H1 (cell line): ENCODE measurements at regions not wholly inside any gene's neighbourhood (a gene's known extent, or its start where the extent isn't known, plus 50 kb on each side); places are given as distances from the start of the nearest gene placed in this dataset.

Experiments
- CTCF ChIA-PET: fragments of 300-600 bp; sonication (Branson Sonifier 250); formaldehyde crosslinking; loops from one replicate; lab custom pipeline; 2021; ENCODE audit not compliant: partially characterized antibody; lab: Charles Lee
- POLR2A ChIA-PET: fragments of 300-600 bp; sonication (Branson Sonifier 250); formaldehyde crosslinking; loops from one replicate; lab custom pipeline; 2021; ENCODE audit warnings: inconsistent platforms; ENCODE audit not compliant: partially characterized antibody; lab: Charles Lee
- DNase-seq, 2 experiments: peaks; one replicate each; pipeline versions ENCODE4 v3.0.0 to v3.0.0-alpha.2; 2010 to 2022; ENCODE audit warnings: low spot score in 2 of 2, low read depth in 1 of 2, mixed read lengths in 1 of 2
- FAIRE-seq: peaks from 2 replicates; lab custom pipeline; 2011; peaks lifted over from hg19 to GRCh38; lab: Jason Lieb, UNC
- H2AFZ ChIP-seq: 2 replicates; pipeline ENCODE4 v1.8.1; 2012; ENCODE audit warnings: low read length, inconsistent platforms
- H2AK5ac ChIP-seq: 2 replicates; pipeline ENCODE4 v1.6.1; 2013; ENCODE audit warnings: low read depth, low read length
- H2BK120ac ChIP-seq: replicated peaks from 2 replicates; pipeline ENCODE3; 2013; ENCODE audit warnings: low read depth, low read length, inconsistent platforms
- H2BK12ac ChIP-seq: 2 replicates; pipeline ENCODE4 v1.6.1; 2013; ENCODE audit warnings: low read depth, low read length
- H2BK15ac ChIP-seq: 2 replicates; pipeline ENCODE4 v1.6.1; 2013; ENCODE audit warnings: low read length
- H2BK20ac ChIP-seq: 2 replicates; pipeline ENCODE4 v1.6.1; 2013; ENCODE audit warnings: low read length
- H2BK5ac ChIP-seq: 2 replicates; pipeline ENCODE4 v1.6.1; 2013; ENCODE audit warnings: low read depth, low read length
- H3K14ac ChIP-seq: 2 replicates; pipeline ENCODE4 v1.6.1; 2013; ENCODE audit warnings: inconsistent platforms; ENCODE audit not compliant: insufficient read length
- H3K18ac ChIP-seq: 2 replicates; pipeline ENCODE4 v1.6.1; 2013; ENCODE audit warnings: low read length; ENCODE audit errors: extremely low read depth
- H3K23ac ChIP-seq: 2 replicates; pipeline ENCODE4 v1.6.1; 2013; ENCODE audit warnings: inconsistent platforms; ENCODE audit not compliant: insufficient read length
- H3K23me2 ChIP-seq: 2 replicates; pipeline ENCODE4 v1.6.1; 2013; ENCODE audit warnings: low read depth, low read length
- H3K27ac ChIP-seq: 2 replicates; pipeline ENCODE4 v1.6.1; 2011; ENCODE audit warnings: low read depth, low read length, inconsistent platforms
- H3K27me3 ChIP-seq, 4 experiments: replicated peaks in 1 of 4; 1 replicate in 1 of 4; 2 replicates in 3 of 4; pipeline versions ENCODE4 v1.6.1 to v1.8.1; 2011 to 2013; ENCODE audit warnings: low read length in 3 of 4, mild to moderate bottlenecking in 3 of 4, inconsistent platforms in 2 of 4, mixed read lengths in 2 of 4, moderate library complexity in 1 of 4; ENCODE audit not compliant: control insufficient read depth in 3 of 4, insufficient read depth in 3 of 4; ENCODE audit errors: extremely low read depth in 1 of 4
- H3K36me3 ChIP-seq, 4 experiments: 2 replicates each; pipeline versions ENCODE4 v1.6.1 to v1.8.1; 2011 to 2013; ENCODE audit warnings: mild to moderate bottlenecking in 4 of 4, low read length in 3 of 4, moderate library complexity in 2 of 4, control low read depth in 1 of 4, inconsistent platforms in 1 of 4; ENCODE audit not compliant: insufficient read depth in 4 of 4, control insufficient read depth in 2 of 4
- H3K4ac ChIP-seq: replicated peaks from 2 replicates; pipeline ENCODE3; 2013; ENCODE audit warnings: low read length, low read depth, mixed read lengths, inconsistent platforms; ENCODE audit not compliant: insufficient read length
- H3K4me1 ChIP-seq, 4 experiments: replicated peaks in 1 of 4; 1 replicate in 1 of 4; 2 replicates in 3 of 4; pipeline versions ENCODE4 v1.6.1 to v1.8.1; 2011 to 2013; ENCODE audit warnings: low read length in 3 of 4, inconsistent platforms in 2 of 4, mixed read lengths in 1 of 4; ENCODE audit not compliant: insufficient read depth in 4 of 4, control insufficient read depth in 3 of 4
- H3K4me2 ChIP-seq, 2 experiments: 2 replicates each; pipeline versions ENCODE4 v1.6.1 to v1.8.1; 2011 to 2013; ENCODE audit warnings: low read depth in 2 of 2, low read length in 2 of 2, control low read depth in 1 of 2, inconsistent platforms in 1 of 2, mild to moderate bottlenecking in 1 of 2; ENCODE audit not compliant: insufficient read depth in 1 of 2
- H3K4me3 ChIP-seq, 4 experiments: fragments of 200-600, 300-600 bp in 1 of 4; sonication (generic), shearing (Covaris generic), sonication (Bioruptor Twin) in 1 of 4; 2 replicates each; pipeline versions ENCODE4 v1.5.1 to v1.8.1; 2011 to 2016; ENCODE audit warnings: low read length in 4 of 4, low read depth in 3 of 4, control low read depth in 2 of 4, inconsistent platforms in 2 of 4, mild to moderate bottlenecking in 2 of 4, mixed read lengths in 1 of 4, moderate library complexity in 1 of 4; ENCODE audit not compliant: insufficient read depth in 2 of 4; ENCODE audit errors: extremely low read depth in 1 of 4
- H3K56ac ChIP-seq: replicated peaks from 2 replicates; pipeline ENCODE3; 2013; ENCODE audit warnings: low read depth, mild to moderate bottlenecking, mixed read lengths, low read length, inconsistent platforms; ENCODE audit not compliant: insufficient read length
- H3K79me1 ChIP-seq: 2 replicates; pipeline ENCODE4 v1.6.1; 2013; ENCODE audit warnings: low read depth, low read length, control low read depth
- H3K79me2 ChIP-seq, 2 experiments: 2 replicates each; pipeline versions ENCODE4 v1.6.1 to v1.8.1; 2012 to 2013; ENCODE audit warnings: low read length in 2 of 2, mild to moderate bottlenecking in 2 of 2, inconsistent platforms in 1 of 2; ENCODE audit not compliant: insufficient read depth in 2 of 2, control insufficient read depth in 1 of 2
- H3K9ac ChIP-seq, 4 experiments: replicated peaks in 1 of 4; 1 replicate in 1 of 4; 2 replicates in 3 of 4; pipeline versions ENCODE4 v1.6.1 to v1.8.1; 2011 to 2013; ENCODE audit warnings: low read depth in 3 of 4, low read length in 3 of 4, control low read depth in 2 of 4, mild to moderate bottlenecking in 2 of 4, moderate library complexity in 2 of 4, inconsistent platforms in 1 of 4; ENCODE audit errors: extremely low read depth in 1 of 4
- H3K9me3 ChIP-seq, 2 experiments: 2 replicates each; pipeline versions ENCODE4 v1.6.1 to v1.8.1; 2012 to 2013; ENCODE audit warnings: mild to moderate bottlenecking in 2 of 2, moderate library complexity in 2 of 2, control low read depth in 1 of 2, inconsistent platforms in 1 of 2, low read depth in 1 of 2, low read length in 1 of 2, mixed read lengths in 1 of 2; ENCODE audit not compliant: insufficient read depth in 2 of 2
- H4K20me1 ChIP-seq, 2 experiments: replicated peaks in 1 of 2; 2 replicates each; pipeline versions ENCODE3 to v1.8.1; 2011 to 2013; ENCODE audit warnings: inconsistent platforms in 2 of 2, low read length in 2 of 2, mild to moderate bottlenecking in 1 of 2; ENCODE audit not compliant: insufficient read depth in 2 of 2, control insufficient read depth in 1 of 2
- H4K5ac ChIP-seq: 2 replicates; pipeline ENCODE4 v1.6.1; 2013; ENCODE audit warnings: low read length, low read depth, mixed read lengths, inconsistent platforms; ENCODE audit not compliant: insufficient read length
- H4K8ac ChIP-seq: 2 replicates; pipeline ENCODE4 v1.8.0; 2013; ENCODE audit warnings: mild to moderate bottlenecking, moderate library complexity, low read length, inconsistent platforms; ENCODE audit not compliant: insufficient read depth; ENCODE audit errors: extremely low read depth
- H4K91ac ChIP-seq: replicated peaks from 2 replicates; pipeline ENCODE3; 2013; ENCODE audit warnings: low read length, mixed read lengths, inconsistent platforms; ENCODE audit not compliant: insufficient read length
- ASH2L ChIP-seq: fragments of 200-600, 300-600 bp; sonication (generic); IDR thresholded peaks from one replicate; pipeline ENCODE4 v1.7.1; 2017; ENCODE audit warnings: low read length
- CEBPB ChIP-seq: IDR thresholded peaks from 2 replicates; pipeline ENCODE4 v1.6.1; 2012; ENCODE audit warnings: low read depth, low read length
- CHD1 ChIP-seq: IDR thresholded peaks from 2 replicates; pipeline ENCODE4 v1.6.1; 2012; ENCODE audit warnings: low read depth, low read length, improper control_type of control experiment
- HDAC2 ChIP-seq, 2 experiments: fragments of 300-600 bp in 1 of 2; sonication (generic) in 1 of 2; IDR thresholded peaks; 2 replicates each; pipeline ENCODE4 v1.6.1; 2011 to 2012; ENCODE audit warnings: low read depth in 2 of 2, low read length in 2 of 2, mild to moderate bottlenecking in 2 of 2, moderate library complexity in 2 of 2, borderline replicate concordance in 1 of 2, inconsistent platforms in 1 of 2
- HDAC6 ChIP-seq: IDR thresholded peaks from one replicate; pipeline ENCODE4 v1.7.1; 2012; ENCODE audit warnings: low read depth, mild to moderate bottlenecking, inconsistent platforms, low read length, moderate library complexity
- KDM1A ChIP-seq: fragments of 200-600, 300-600 bp; sonication (generic); IDR thresholded peaks from 2 replicates; pipeline ENCODE4 v1.7.1; 2016; ENCODE audit warnings: mild to moderate bottlenecking, low read length, borderline replicate concordance
- POU5F1 ChIP-seq: IDR thresholded peaks from 2 replicates; pipeline ENCODE4 v1.6.1; 2011; ENCODE audit warnings: low read depth, mild to moderate bottlenecking, low read length, moderate library complexity
- RBBP5 ChIP-seq: IDR thresholded peaks from 2 replicates; pipeline ENCODE4 v1.7.1; 2012; ENCODE audit warnings: low read depth, mild to moderate bottlenecking, inconsistent platforms, low read length, moderate library complexity, borderline replicate concordance
- RNF2 ChIP-seq: fragments of 200-900, 300-1000 bp; sonication (generic); IDR thresholded peaks from 2 replicates; pipeline ENCODE4 v1.7.1; 2016; ENCODE audit warnings: borderline replicate concordance, low read depth, mild to moderate bottlenecking, antibody characterized with exemption, low read length; ENCODE audit not compliant: poor library complexity, severe bottlenecking; ENCODE audit errors: missing control alignments
- SP1 ChIP-seq: IDR thresholded peaks from 2 replicates; pipeline ENCODE4 v1.6.1; 2011; ENCODE audit warnings: low read depth, low read length
- SP2 ChIP-seq: IDR thresholded peaks from 2 replicates; pipeline ENCODE4 v1.6.1; 2012; ENCODE audit warnings: mild to moderate bottlenecking, low read length, inconsistent platforms
- SP4 ChIP-seq: IDR thresholded peaks from 2 replicates; pipeline ENCODE4 v1.6.1; 2012; ENCODE audit warnings: low read length, inconsistent platforms
- YY1 ChIP-seq: IDR thresholded peaks from 2 replicates; pipeline ENCODE4 v1.6.1; 2011; ENCODE audit warnings: low read depth, mild to moderate bottlenecking, low read length
- WGBS, 2 experiments: shearing (Covaris generic) in 1 of 2; methylation state at CpG; one replicate each; pipeline versions ENCODE4 v1.1.6 to v1.1.7; 2013 to 2015; ENCODE audit warnings: low lambda C conversion rate in 2 of 2, mixed read lengths in 2 of 2, inconsistent platforms in 1 of 2, low coverage in 1 of 2, missing lambda C conversion rate in 1 of 2; ENCODE audit not compliant: insufficient replicate concordance in 2 of 2, insufficient coverage in 1 of 2, insufficient read length in 1 of 2; ENCODE audit errors: extremely low coverage in 1 of 2, missing lambda C conversion rate in 1 of 2; 5-methylcytosine and 5-hydroxymethylcytosine counted together
- TF ChIP-seq, protein P1 (sequence below): IDR thresholded peaks from 2 replicates; pipeline ENCODE4 v1.6.1; 2012; ENCODE audit warnings: low read length, inconsistent platforms

DNA sequence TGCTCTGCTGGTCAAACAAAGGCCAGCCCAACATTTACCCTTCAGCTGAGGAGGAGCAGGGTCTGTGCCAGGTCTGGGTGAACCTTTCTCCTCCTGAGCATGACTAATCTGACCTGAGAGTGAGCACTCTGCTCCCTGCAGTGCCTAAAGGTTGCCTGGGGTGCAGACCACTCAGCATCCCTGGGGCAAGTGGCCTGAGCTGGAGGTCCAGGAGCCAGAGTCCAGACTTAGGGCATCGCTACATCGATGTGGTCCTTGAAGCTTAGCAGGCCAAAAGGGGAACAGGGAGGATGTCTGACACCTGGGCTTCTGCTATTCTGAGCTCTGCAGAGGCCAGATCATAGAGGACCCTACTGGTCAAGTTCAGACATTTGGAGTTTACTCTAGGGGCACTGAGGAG lies 119.1 kb downstream of the FAM43A start:
- Histone ChIP-seq H2BK15ac (no peak overlapping the region), H3K23ac (no peak overlapping the region), H3K4me3 (no peak overlapping the region), H3K4me2 (no peak overlapping the region), H3K9me3 (no peaks in the 10 kb centered on the region), H3K9ac (no peak overlapping the region), H2BK12ac (no peak overlapping the region), H2BK5ac (no peak overlapping the region), H2BK20ac (no peak overlapping the region), H3K79me1 (no peaks in the 10 kb centered on the region), H3K4ac (no peak overlapping the region), H3K18ac (no peak overlapping the region), H3K36me3 (no peaks in the 10 kb centered on the region), H3K27ac (no peak overlapping the region), H4K91ac (no peak overlapping the region), H4K8ac (no peak overlapping the region), H2AFZ (no peak overlapping the region), H3K14ac (no peak overlapping the region), H3K56ac (no peak overlapping the region), H4K5ac (no peak overlapping the region), H2BK120ac (no peak overlapping the region), H3K4me1 (peaks cover 0 to 7% (median 5%) of the 10 kb centered on the region in 4 experiments; a peak in 4 of 7 replicates), H4K20me1 (no peaks in the 10 kb centered on the region), H3K27me3 (no peaks in the 10 kb centered on the region), H2AK5ac (no peak overlapping the region), H3K79me2 (no peaks in the 10 kb centered on the region), H3K23me2 (no peaks in the 10 kb centered on the region)
- CTCF ChIA-PET = interaction anchor here (0.7 to 1.5 kb wide), 5 partner anchors 11 to 162 kb away, joined by 3 to 5 read pairs (median 4); no protein-coding TSS in a partner anchor
- WGBS, 2 experiments = 92% methylated on average over 2 of the region's 2 CpGs; no CpG with 5 or more reads in 1 of the 2 experiments
- DNase-seq (no peak), FAIRE-seq (no peak)
- POLR2A ChIA-PET = no interaction called here
- no peak for TF ChIP-seq SP4
- no peak for TF ChIP-seq KDM1A
- no peak for TF ChIP-seq CHD1
- no peak for TF ChIP-seq RBBP5
- TF ChIP-seq HDAC6 = no peak
- TF ChIP-seq HDAC2 (IDR thresholded peaks at IDR 0.05; ENCODE audit: borderline replicate concordance in 1 of 2, low read depth in 2 of 2, low read length in 2 of 2) = no peak
- no peak for TF ChIP-seq SP1
- no peak for TF ChIP-seq POU5F1
- TF ChIP-seq ASH2L = no peak
- TF ChIP-seq, protein P1, sequence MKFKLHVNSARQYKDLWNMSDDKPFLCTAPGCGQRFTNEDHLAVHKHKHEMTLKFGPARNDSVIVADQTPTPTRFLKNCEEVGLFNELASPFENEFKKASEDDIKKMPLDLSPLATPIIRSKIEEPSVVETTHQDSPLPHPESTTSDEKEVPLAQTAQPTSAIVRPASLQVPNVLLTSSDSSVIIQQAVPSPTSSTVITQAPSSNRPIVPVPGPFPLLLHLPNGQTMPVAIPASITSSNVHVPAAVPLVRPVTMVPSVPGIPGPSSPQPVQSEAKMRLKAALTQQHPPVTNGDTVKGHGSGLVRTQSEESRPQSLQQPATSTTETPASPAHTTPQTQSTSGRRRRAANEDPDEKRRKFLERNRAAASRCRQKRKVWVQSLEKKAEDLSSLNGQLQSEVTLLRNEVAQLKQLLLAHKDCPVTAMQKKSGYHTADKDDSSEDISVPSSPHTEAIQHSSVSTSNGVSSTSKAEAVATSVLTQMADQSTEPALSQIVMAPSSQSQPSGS = no peak
- no peak for TF ChIP-seq YY1
- TF ChIP-seq SP2 = no peak
- no peak for TF ChIP-seq RNF2
- TF ChIP-seq CEBPB = no peak
